Peyer's patch (tissue), 4 donors: ENCODE measurements at regions not wholly inside any gene's neighbourhood (a gene's known extent, or its start where the extent isn't known, plus 50 kb on each side); places are given as distances from the start of the nearest gene placed in this dataset.
"Not testable (repeated sequence)": the region's sequence is repeated elsewhere in the genome, so short reads cannot be mapped to it uniquely, and the experiment has no call there.

Experiments
- CTCF ChIP-seq, 6 experiments: fragments of 450-650 bp in 4 of 6; fragments of 200-600 bp in 2 of 6; sonication (generic) in 1 of 6; IDR thresholded peaks; one replicate each; pipeline ENCODE4 v1.5.1; 2017 to 2019; ENCODE audit warnings: antibody characterized with exemption in 6 of 6, mild to moderate bottlenecking in 3 of 6, moderate library complexity in 1 of 6
- POLR2A ChIP-seq, 2 donors: fragments of 450-650 bp; IDR thresholded peaks; one replicate each; pipeline ENCODE4 v1.5.1; 2017; ENCODE audit warnings: antibody characterized with exemption in 2 of 2, mild to moderate bottlenecking in 2 of 2, moderate library complexity in 2 of 2

- not testable (repeated sequence) for TF ChIP-seq CTCF, POLR2A (IDR thresholded peaks at IDR 0.05)
These were observed 193.7 kb upstream of the DTNA start for GRCh38 chr18:34516355-34516754.
